H7 (cell line): ENCODE measurements at regions not wholly inside any gene's neighbourhood (a gene's known extent, or its start where the extent isn't known, plus 50 kb on each side); places are given as distances from the start of the nearest gene placed in this dataset.
"Not testable (repeated sequence)": the region's sequence is repeated elsewhere in the genome, so short reads cannot be mapped to it uniquely, and the experiment has no call there.

ENCODE experiments used
- DNase-seq: peaks from one replicate; pipeline ENCODE4 v3.0.0; 2012
- H3K27me3 ChIP-seq: 2 replicates; pipeline ENCODE4 v1.6.0; 2011; ENCODE audit warnings: mild to moderate bottlenecking, low read length; ENCODE audit not compliant: control insufficient read depth, insufficient read depth
- H3K36me3 ChIP-seq: replicated peaks from 2 replicates; pipeline ENCODE4 v1.5.1; 2011; ENCODE audit warnings: low read length; ENCODE audit not compliant: control insufficient read depth, insufficient read depth
- H3K4me3 ChIP-seq: 2 replicates; pipeline ENCODE4 v1.5.1; 2011; ENCODE audit warnings: low read depth, mild to moderate bottlenecking, control low read depth, low read length, moderate library complexity; ENCODE audit not compliant: insufficient read depth

DNA sequence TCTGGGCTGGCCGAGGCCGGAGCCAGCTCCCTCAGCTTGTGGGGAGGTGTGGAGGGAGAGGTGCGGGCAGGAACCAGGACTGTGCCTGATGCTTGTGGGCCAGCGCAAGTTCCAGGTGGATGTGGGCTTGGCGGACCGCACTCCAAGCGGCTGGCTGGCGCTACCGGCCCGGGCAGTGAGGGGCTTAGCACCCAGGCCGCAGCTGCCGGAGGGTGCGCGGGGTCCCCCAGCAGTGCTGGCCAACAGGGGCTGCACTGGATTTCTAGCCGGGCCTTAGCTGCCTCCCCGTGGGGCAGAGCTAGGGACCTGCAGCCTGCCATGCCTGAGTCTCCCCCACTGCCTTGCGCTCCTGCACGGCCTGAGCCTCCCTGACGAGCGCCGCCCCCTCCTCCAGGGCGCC, 242.8 kb downstream of the CCSER2 start:
- Histone ChIP-seq H3K4me3 (no peak overlapping the region), H3K27me3 (no peaks in the 10 kb centered on the region), H3K36me3 (no peaks in the 10 kb centered on the region)
- no peak for DNase-seq

DNA sequence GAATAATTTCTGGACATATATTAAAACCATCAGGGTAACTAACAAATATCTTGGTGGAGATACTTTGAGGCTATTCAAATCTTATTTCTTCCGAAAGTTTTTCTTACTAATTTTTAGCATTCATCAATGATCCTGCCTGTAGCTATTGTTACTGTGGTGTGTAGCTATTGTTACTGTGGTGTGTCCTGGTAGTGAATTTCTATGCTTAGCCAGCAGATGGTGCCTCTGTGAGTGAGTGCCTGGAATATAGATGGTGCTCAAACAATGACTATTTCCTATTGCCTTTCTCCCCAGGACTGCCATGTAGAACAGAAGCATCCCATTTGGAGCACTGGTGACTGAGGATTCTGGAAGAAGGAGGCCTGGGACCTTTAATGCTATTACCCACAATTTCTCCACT, 245.7 kb downstream of the CCSER2 start:
- no peaks in the 10 kb centered on the region for H3K36me3 ChIP-seq
- H3K27me3 ChIP-seq = no peaks in the 10 kb centered on the region
- H3K4me3 ChIP-seq = no peak overlapping the region
- DNase-seq = peak; percentile 62

DNA sequence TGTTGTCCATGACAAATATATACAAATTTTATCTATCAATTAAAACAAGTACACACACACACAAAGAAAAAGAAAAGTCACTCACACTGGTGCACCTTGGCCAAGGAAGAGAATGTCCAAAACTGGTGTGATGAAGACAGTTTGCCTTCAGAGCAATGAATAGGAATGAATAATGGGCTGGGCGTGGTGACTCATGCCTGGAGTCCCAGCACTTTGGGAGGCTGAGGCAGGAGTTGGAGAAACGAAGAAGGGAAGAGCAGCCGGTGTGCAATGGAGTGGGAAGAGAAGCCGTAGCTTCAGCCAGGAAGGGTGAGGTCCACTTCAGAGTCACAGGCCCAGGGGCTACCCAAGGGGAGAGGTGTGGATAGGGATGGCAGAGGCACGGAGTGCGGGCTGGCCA, 253.6 kb downstream of the CCSER2 start:
- Histone ChIP-seq H3K4me3 (no peak overlapping the region), H3K27me3 (no peaks in the 10 kb centered on the region), H3K36me3 (no peaks in the 10 kb centered on the region)
- DNase-seq = no peak

- Histone ChIP-seq H3K4me3 (no peak overlapping the region), H3K27me3 (no peaks in the 10 kb centered on the region), H3K36me3 (no peaks in the 10 kb centered on the region)
- no peak for DNase-seq
Measured at GRCh38 chr10:84583501-84583900, 255.1 kb downstream of the CCSER2 start.

GRCh38 chr10:84587789-84588188, 259.4 kb downstream of the CCSER2 start:
- Histone ChIP-seq H3K27me3 (no peaks in the 10 kb centered on the region), H3K4me3 (no peak overlapping the region), H3K36me3 (no peaks in the 10 kb centered on the region)
- peak; percentile 56 for DNase-seq

GRCh38 chr10:84588426-84588825, 260.0 kb downstream of the CCSER2 start:
- DNase-seq = no peak
- Histone ChIP-seq H3K4me3 (no peak overlapping the region), H3K36me3 (no peaks in the 10 kb centered on the region), H3K27me3 (no peaks in the 10 kb centered on the region)

GRCh38 chr10:84588971-84589370, 260.6 kb downstream of the CCSER2 start:
- no peak for DNase-seq
- no peak overlapping the region for H3K4me3 ChIP-seq
- H3K36me3 ChIP-seq = no peaks in the 10 kb centered on the region
- H3K27me3 ChIP-seq = no peaks in the 10 kb centered on the region

- Histone ChIP-seq H3K36me3 (no peaks in the 10 kb centered on the region), H3K27me3 (no peaks in the 10 kb centered on the region), H3K4me3 (no peak overlapping the region)
- no peak for DNase-seq
Measured at GRCh38 chr10:84589526-84590205, 261.3 kb downstream of the CCSER2 start.

GRCh38 chr10:84590327-84591193, 262.2 kb downstream of the CCSER2 start:
- Histone ChIP-seq H3K36me3 (no peaks in the 10 kb centered on the region), H3K27me3 (no peaks in the 10 kb centered on the region), H3K4me3 (no peak overlapping the region)
- no peak for DNase-seq

DNA sequence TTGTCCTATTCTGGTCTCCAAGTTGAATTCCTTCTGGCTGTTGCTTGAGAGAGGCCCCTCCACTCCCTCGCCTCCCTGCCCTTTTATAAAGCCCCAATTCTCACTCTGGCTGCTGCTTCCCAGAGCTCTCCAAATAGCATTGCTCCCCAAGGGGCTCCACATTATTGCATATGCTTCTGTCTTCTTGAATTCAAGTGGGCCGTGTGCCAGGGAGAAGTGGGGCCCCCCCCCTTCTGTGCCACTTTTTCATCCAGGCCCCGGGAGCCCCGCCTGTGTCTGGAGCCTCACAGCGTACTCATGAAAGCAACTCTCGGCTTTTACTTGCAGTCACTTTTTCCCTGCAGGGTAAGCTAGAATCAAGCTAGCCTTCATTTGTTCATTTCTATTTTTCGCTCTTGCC, 265.1 kb downstream of the CCSER2 start:
- DNase-seq = no peak
- Histone ChIP-seq H3K27me3 (no peaks in the 10 kb centered on the region), H3K4me3 (no peak overlapping the region), H3K36me3 (no peaks in the 10 kb centered on the region)

DNA sequence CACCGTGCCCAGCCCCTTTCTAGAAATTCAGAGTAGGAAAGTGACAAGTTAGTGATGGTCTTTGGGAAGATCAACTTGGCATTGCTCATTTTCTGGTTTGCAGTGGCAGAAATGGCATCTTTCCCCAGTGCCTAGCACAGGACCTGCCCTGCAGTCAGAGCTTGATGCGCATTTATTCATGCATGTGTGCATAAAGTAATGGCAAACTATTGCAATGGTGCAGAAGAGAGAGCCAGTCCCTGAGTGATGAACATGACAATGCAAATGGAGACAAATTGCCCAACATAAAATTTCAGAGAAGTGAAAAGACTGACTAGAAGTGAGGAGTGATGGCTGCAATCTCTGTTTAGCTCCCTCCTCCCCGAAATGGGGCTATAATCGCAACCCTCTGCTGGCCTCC, 268.2 kb downstream of the CCSER2 start:
- H3K27me3 ChIP-seq = no peaks in the 10 kb centered on the region; the same call in 1 of the 2 replicates
- no peak overlapping the region for H3K4me3 ChIP-seq
- no peak for DNase-seq
- no peaks in the 10 kb centered on the region for H3K36me3 ChIP-seq

GRCh38 chr10:84599254-84599653, 270.9 kb downstream of the CCSER2 start:
- Histone ChIP-seq H3K36me3 (no peaks in the 10 kb centered on the region), H3K4me3 (no peak overlapping the region), H3K27me3 (peaks cover 22% of the 10 kb centered on the region)
- DNase-seq = peak; percentile 61

- no peaks in the 10 kb centered on the region for H3K36me3 ChIP-seq
- H3K4me3 ChIP-seq = no peak overlapping the region
- H3K27me3 ChIP-seq = peaks cover 22% of the 10 kb centered on the region
- DNase-seq = no peak
Measured at GRCh38 chr10:84600947-84601346, 272.6 kb downstream of the CCSER2 start.

DNA sequence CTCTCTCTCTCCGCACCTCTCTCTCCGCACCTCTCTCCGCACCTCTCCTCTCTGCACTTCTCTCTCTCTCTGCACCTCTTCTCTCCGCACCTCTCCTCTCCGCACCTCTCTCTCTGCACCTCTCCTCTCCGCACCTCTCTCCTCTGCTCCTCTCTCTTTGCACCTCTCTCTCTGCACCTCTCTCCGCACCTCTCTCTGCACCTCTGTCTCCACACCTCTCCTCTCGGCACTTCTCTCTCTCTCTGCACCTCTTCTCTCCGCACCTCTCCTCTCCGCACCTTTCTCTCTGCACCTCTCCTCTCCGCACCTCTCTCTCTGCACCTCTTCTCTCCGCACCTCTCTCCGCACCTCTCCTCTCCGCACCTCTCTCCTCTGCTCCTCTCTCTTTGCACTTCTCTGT, 274.2 kb downstream of the CCSER2 start:
- DNase-seq, H3K36me3 ChIP-seq: not testable (repeated sequence)
- Histone ChIP-seq H3K27me3 (peaks cover 22% of the 10 kb centered on the region), H3K4me3 (peak overlapping the region; percentile 29; the same call in 1 of the 2 replicates)

- Histone ChIP-seq H3K27me3 (peaks cover 22% of the 10 kb centered on the region), H3K36me3 (no peaks in the 10 kb centered on the region), H3K4me3 (no peak overlapping the region)
- no peak for DNase-seq
Measured at GRCh38 chr10:84603971-84604370, 275.6 kb downstream of the CCSER2 start.
